IMR-90 (cell line): ENCODE measurements at regions not wholly inside any gene's neighbourhood (a gene's known extent, or its start where the extent isn't known, plus 50 kb on each side); places are given as distances from the start of the nearest gene placed in this dataset.

ENCODE experiments used
- ATAC-seq: fragments of 200-7000 bp; cut with Tn5 transposase; 2 replicates; pipeline ENCODE4 v1.9.1; 2020; ENCODE audit warnings: low read depth, mild to moderate bottlenecking, moderate library complexity
- BruUV-seq: library from RNA; stranded (reverse); fragments of 400-500 nt; replicated peaks from 2 replicates; lab custom pipeline; 2021; lab: Mats Ljungman, UMichigan
- CTCF ChIA-PET: fragments of 300-600 bp; formaldehyde crosslinking; extraction: SDS; loops from one replicate; lab custom pipeline; 2021; ENCODE audit warnings: antibody characterized with exemption; lab: Yijun Ruan, JAX
- POLR2A ChIA-PET: fragments of 300-600 bp; sonication (Branson Sonifier 250); formaldehyde crosslinking; loops from one replicate; lab custom pipeline; 2022; ENCODE audit warnings: antibody characterized with exemption; ENCODE audit not compliant: unreplicated experiment; lab: Charles Lee
- DNase-seq: peaks from one replicate; pipeline ENCODE4 v3.0.0; 2013
- H2AFZ ChIP-seq: replicated peaks from 2 replicates; pipeline ENCODE3; 2013; ENCODE audit warnings: low read length, mild to moderate bottlenecking; ENCODE audit not compliant: poor library complexity
- H2AK5ac ChIP-seq: 2 replicates; pipeline ENCODE4 v1.6.1; 2013; ENCODE audit warnings: low read depth, low read length, inconsistent platforms
- H2AK9ac ChIP-seq: replicated peaks from 2 replicates; pipeline ENCODE3; 2013; ENCODE audit warnings: mild to moderate bottlenecking, low read depth, low read length, moderate library complexity; ENCODE audit not compliant: poor library complexity
- H2BK120ac ChIP-seq: 2 replicates; pipeline ENCODE4 v1.6.1; 2013; ENCODE audit warnings: low read depth, low read length, inconsistent platforms
- H2BK15ac ChIP-seq: 3 replicates; pipeline ENCODE4 v1.6.1; 2013; ENCODE audit warnings: low read depth, low read length, inconsistent platforms
- H2BK20ac ChIP-seq: 2 replicates; pipeline ENCODE4 v1.6.1; 2013; ENCODE audit warnings: low read depth, mild to moderate bottlenecking, inconsistent platforms, low read length, moderate library complexity
- H2BK5ac ChIP-seq: 2 replicates; pipeline ENCODE4 v1.6.1; 2013; ENCODE audit warnings: mild to moderate bottlenecking, low read depth, low read length, inconsistent platforms; ENCODE audit not compliant: poor library complexity, severe bottlenecking
- H3K14ac ChIP-seq: replicated peaks from 2 replicates; pipeline ENCODE4 v1.6.1; 2013; ENCODE audit warnings: low read depth, low read length, inconsistent platforms
- H3K18ac ChIP-seq: 2 replicates; pipeline ENCODE4 v1.6.1; 2013; ENCODE audit warnings: low read depth, low read length, control low read depth
- H3K23ac ChIP-seq: 2 replicates; pipeline ENCODE4 v1.6.1; 2013; ENCODE audit warnings: low read depth, low read length, inconsistent platforms
- H3K27ac ChIP-seq: 2 replicates; pipeline ENCODE4 v1.5.1; 2013; ENCODE audit warnings: mild to moderate bottlenecking, control low read depth, low read length; ENCODE audit not compliant: insufficient read depth
- H3K27me3 ChIP-seq: 2 replicates; pipeline ENCODE4 v1.6.1; 2013; ENCODE audit warnings: low read length; ENCODE audit not compliant: control insufficient read depth, insufficient read depth
- H3K36me3 ChIP-seq: 2 replicates; pipeline ENCODE4 v1.6.1; 2013; ENCODE audit warnings: low read length, mixed read lengths; ENCODE audit not compliant: control insufficient read depth, insufficient read depth
- H3K4ac ChIP-seq: 2 replicates; pipeline ENCODE4 v1.6.1; 2013; ENCODE audit warnings: low read depth, low read length, inconsistent platforms
- H3K4me1 ChIP-seq: 2 replicates; pipeline ENCODE4 v1.6.1; 2013; ENCODE audit warnings: low read length, mixed read lengths; ENCODE audit not compliant: control insufficient read depth, insufficient read depth
- H3K4me2 ChIP-seq: 2 replicates; pipeline ENCODE4 v1.6.1; 2013; ENCODE audit warnings: low read depth, mild to moderate bottlenecking, control low read depth, low read length, moderate library complexity
- H3K4me3 ChIP-seq: 2 replicates; pipeline ENCODE4 v1.5.1; 2013; ENCODE audit warnings: low read depth, mild to moderate bottlenecking, control low read depth, low read length, moderate library complexity; ENCODE audit not compliant: insufficient read depth
- H3K56ac ChIP-seq: 2 replicates; pipeline ENCODE4 v1.6.1; 2013; ENCODE audit warnings: low read length, inconsistent platforms; ENCODE audit not compliant: insufficient read depth; ENCODE audit errors: extremely low read depth
- H3K79me1 ChIP-seq, 2 experiments: 2 replicates each; pipeline ENCODE4 v1.6.1; 2013; ENCODE audit warnings: low read length in 2 of 2, inconsistent platforms in 1 of 2, low read depth in 1 of 2
- H3K9ac ChIP-seq: 2 replicates; pipeline ENCODE4 v1.6.1; 2013; ENCODE audit warnings: low read depth, low read length, control low read depth
- H3K9me1 ChIP-seq: 2 replicates; pipeline ENCODE4 v1.6.1; 2013; ENCODE audit warnings: low read length, inconsistent platforms; ENCODE audit not compliant: insufficient read depth
- H3K9me3 ChIP-seq: 2 replicates; pipeline ENCODE4 v1.6.1; 2013; ENCODE audit warnings: low read length; ENCODE audit not compliant: control insufficient read depth, insufficient read depth
- H4K20me1 ChIP-seq: 2 replicates; pipeline ENCODE4 v1.6.1; 2013; ENCODE audit warnings: low read length, inconsistent platforms; ENCODE audit not compliant: insufficient read depth
- H4K5ac ChIP-seq: 2 replicates; pipeline ENCODE4 v1.6.1; 2013; ENCODE audit warnings: mild to moderate bottlenecking, low read depth, low read length, control low read depth
- H4K8ac ChIP-seq, 2 experiments: 2 replicates each; pipeline ENCODE4 v1.6.1; 2013; ENCODE audit warnings: low read depth in 2 of 2, low read length in 2 of 2, control low read depth in 1 of 2, inconsistent platforms in 1 of 2
- H4K91ac ChIP-seq: 2 replicates; pipeline ENCODE4 v1.6.1; 2013; ENCODE audit warnings: low read depth, low read length, inconsistent platforms; ENCODE audit not compliant: insufficient read depth
- BHLHE40 ChIP-seq: fragments of 150-350 bp; IDR thresholded peaks from 2 replicates; pipeline ENCODE4 v1.6.1; 2016; ENCODE audit warnings: mild to moderate bottlenecking, low read depth, low read length
- CEBPB ChIP-seq: IDR thresholded peaks from 2 replicates; pipeline ENCODE4 v1.6.1; 2012; ENCODE audit warnings: low read depth, low read length, improper control_type of control experiment
- CHD1 ChIP-seq: IDR thresholded peaks from 2 replicates; pipeline ENCODE4 v1.6.1; 2012; ENCODE audit warnings: low read depth, low read length, improper control_type of control experiment
- FOS ChIP-seq: fragments of 150-350 bp; IDR thresholded peaks from 2 replicates; pipeline ENCODE4 v1.6.1; 2016; ENCODE audit warnings: low read depth, low read length
- MAFK ChIP-seq: IDR thresholded peaks from 2 replicates; pipeline ENCODE4 v1.6.1; 2012; ENCODE audit warnings: low read depth, low read length, improper control_type of control experiment
- MAZ ChIP-seq: IDR thresholded peaks from 2 replicates; pipeline ENCODE4 v1.6.1; 2012; ENCODE audit warnings: low read depth, mild to moderate bottlenecking, low read length, improper control_type of control experiment, moderate library complexity, borderline replicate concordance
- MXI1 ChIP-seq: IDR thresholded peaks from 2 replicates; pipeline ENCODE4 v1.6.1; 2012; ENCODE audit warnings: low read depth, mild to moderate bottlenecking, low read length, moderate library complexity, borderline replicate concordance
- NFE2L2 ChIP-seq: fragments of 150-350 bp; IDR thresholded peaks from 2 replicates; pipeline ENCODE4 v1.6.1; 2016; ENCODE audit warnings: low read depth, mild to moderate bottlenecking, low read length
- POLR2A ChIP-seq: IDR thresholded peaks from 2 replicates; pipeline ENCODE4 v1.6.1; 2012; ENCODE audit warnings: mild to moderate bottlenecking, low read depth, low read length
- RAD21 ChIP-seq: IDR thresholded peaks from 2 replicates; pipeline ENCODE4 v1.6.1; 2012; ENCODE audit warnings: low read length, improper control_type of control experiment
- RCOR1 ChIP-seq: IDR thresholded peaks from 2 replicates; pipeline ENCODE4 v1.6.1; 2012; ENCODE audit warnings: mild to moderate bottlenecking, low read length, improper control_type of control experiment; ENCODE audit not compliant: insufficient replicate concordance
- RFX5 ChIP-seq: IDR thresholded peaks from 2 replicates; pipeline ENCODE4 v1.8.0; 2012; ENCODE audit warnings: low read depth, mild to moderate bottlenecking, low read length, moderate library complexity
- SMC3 ChIP-seq: fragments of 150-350 bp; IDR thresholded peaks from 2 replicates; pipeline ENCODE4 v1.6.1; 2016; ENCODE audit warnings: low read depth, mild to moderate bottlenecking, antibody characterized with exemption, low read length, moderate library complexity
- WGBS, 2 experiments: methylation state at CpG; one replicate each; pipeline versions ENCODE4 v1.1.5 to v1.1.7; 2013; ENCODE audit warnings: missing lambda C conversion rate in 2 of 2; ENCODE audit not compliant: insufficient read length in 1 of 2; ENCODE audit errors: extremely low coverage in 2 of 2; 5-methylcytosine and 5-hydroxymethylcytosine counted together
- dilution Hi-C: fragments of 300-500 bp; cut with HindIII; formaldehyde crosslinking; loops from one replicate; pipeline ENCODE4 v1.14.3; 2018; ENCODE audit warnings: low sequenced_read_pairs; ENCODE audit not compliant: unreplicated experiment
- in situ Hi-C: fragments of 300-500 bp; cut with MboI; formaldehyde crosslinking; loops from 3 replicates; pipeline ENCODE4 v1.14.3; 2019; ENCODE audit warnings: low sequenced_read_pairs, inconsistent platforms, mixed read lengths
- intact Hi-C: fragments of 100-400 bp; cut with micrococcal nuclease; formaldehyde crosslinking; loops from 2 replicates; pipeline ENCODE4 v1.10.0; 2022
- TF ChIP-seq, protein P1 (sequence below): conservative IDR thresholded peaks from 2 replicates; pipeline ENCODE4 v1.5.1; 2012; ENCODE audit warnings: mild to moderate bottlenecking, low read depth, low read length, improper control_type of control experiment
- TF ChIP-seq, protein P2 (sequence below): fragments of 150-350 bp; IDR thresholded peaks from 2 replicates; pipeline ENCODE4 v1.6.1; 2017; ENCODE audit warnings: mild to moderate bottlenecking, antibody characterized with exemption, low read length, low read depth

DNA sequence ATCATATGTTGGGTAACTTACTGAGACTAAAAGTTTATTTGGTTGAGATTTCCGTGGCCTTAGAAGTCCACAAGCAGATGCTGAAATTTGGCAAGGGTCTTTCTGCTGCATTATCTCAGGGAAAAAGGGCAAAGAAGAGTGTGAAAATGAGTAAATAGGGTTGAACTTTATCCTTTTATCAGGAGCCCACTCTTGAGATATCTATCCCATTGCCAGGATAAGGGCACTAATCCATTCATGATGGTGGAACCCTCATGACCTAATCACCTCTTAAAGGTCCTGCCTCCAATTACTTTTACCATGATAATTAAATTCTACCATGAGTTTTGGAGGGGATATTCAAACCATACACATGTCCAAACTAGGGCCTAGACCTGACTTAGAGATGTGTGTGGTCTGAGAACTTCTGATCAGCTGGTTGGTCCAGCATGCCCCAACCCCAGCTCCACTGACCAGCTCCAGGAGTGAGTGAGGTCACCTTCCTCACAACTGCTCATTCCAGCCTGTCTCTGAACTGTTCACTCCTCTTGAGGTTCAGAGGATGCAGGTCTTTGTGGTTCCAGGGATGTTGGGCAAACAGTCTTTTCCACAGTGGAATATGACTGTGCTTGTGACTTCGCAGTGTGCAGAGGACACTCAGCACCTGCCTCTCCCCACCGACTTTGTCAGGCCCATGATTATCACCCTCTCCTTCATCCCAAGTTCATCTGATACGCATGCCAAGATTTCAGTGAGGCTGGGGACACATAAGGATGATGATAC is 130.1 kb upstream of the TOP3B start:
- ChIA-PET POLR2A (no interaction called here), CTCF (no interaction called here)
- Histone ChIP-seq H3K36me3 (no peaks in the 10 kb centered on the region), H3K9me3 (no peaks in the 10 kb centered on the region), H3K23ac (no peak overlapping the region; the same call in 1 of the 2 replicates), H3K9me1 (peaks cover 8% of the 10 kb centered on the region; the same call in 1 of the 2 replicates), H2AK5ac (peak overlapping the region; percentile 70), H3K79me1 (no peaks in the 10 kb centered on the region), H2BK5ac (no peak overlapping the region), H3K4me2 (no peak overlapping the region), H2BK15ac (peak overlapping the region; percentile 42; the same call in 1 of the 3 replicates), H2AK9ac (peak overlapping the region; percentile 60), H3K4me1 (peaks cover 16% of the 10 kb centered on the region), H4K20me1 (no peaks in the 10 kb centered on the region), H3K56ac (no peak overlapping the region), H4K91ac (0 out of 2 replicates have a peak overlapping the region, but pooled peaks have one; percentile 11), H2AFZ (no peak overlapping the region), H3K4me3 (no peak overlapping the region), H3K27me3 (no peaks in the 10 kb centered on the region), H3K27ac (no peak overlapping the region), H2BK20ac (0 out of 2 replicates have a peak overlapping the region, but pooled peaks have one; percentile 52), H3K18ac (no peak overlapping the region), H3K14ac (peak overlapping the region; percentile 56; the same call in 1 of the 2 replicates), H3K9ac (no peak overlapping the region), H3K4ac (peak overlapping the region; percentile 52), H4K5ac (no peak overlapping the region), H2BK120ac (no peak overlapping the region; the same call in 1 of the 2 replicates), H4K8ac (no peak overlapping the region)
- intact Hi-C loops = no loop called here
- dilution Hi-C loops = no loop called here
- BruUV-seq = no TSS peak
- in situ Hi-C loops = no loop called here
- DNase-seq = no peak
- no peak for TF ChIP-seq BHLHE40
- TF ChIP-seq RAD21 = no peak
- no peak for TF ChIP-seq FOS
- TF ChIP-seq RCOR1 = no peak
- no peak for TF ChIP-seq MXI1
- no peak for TF ChIP-seq SMC3
- TF ChIP-seq CEBPB = no peak
- TF ChIP-seq, protein P1, sequence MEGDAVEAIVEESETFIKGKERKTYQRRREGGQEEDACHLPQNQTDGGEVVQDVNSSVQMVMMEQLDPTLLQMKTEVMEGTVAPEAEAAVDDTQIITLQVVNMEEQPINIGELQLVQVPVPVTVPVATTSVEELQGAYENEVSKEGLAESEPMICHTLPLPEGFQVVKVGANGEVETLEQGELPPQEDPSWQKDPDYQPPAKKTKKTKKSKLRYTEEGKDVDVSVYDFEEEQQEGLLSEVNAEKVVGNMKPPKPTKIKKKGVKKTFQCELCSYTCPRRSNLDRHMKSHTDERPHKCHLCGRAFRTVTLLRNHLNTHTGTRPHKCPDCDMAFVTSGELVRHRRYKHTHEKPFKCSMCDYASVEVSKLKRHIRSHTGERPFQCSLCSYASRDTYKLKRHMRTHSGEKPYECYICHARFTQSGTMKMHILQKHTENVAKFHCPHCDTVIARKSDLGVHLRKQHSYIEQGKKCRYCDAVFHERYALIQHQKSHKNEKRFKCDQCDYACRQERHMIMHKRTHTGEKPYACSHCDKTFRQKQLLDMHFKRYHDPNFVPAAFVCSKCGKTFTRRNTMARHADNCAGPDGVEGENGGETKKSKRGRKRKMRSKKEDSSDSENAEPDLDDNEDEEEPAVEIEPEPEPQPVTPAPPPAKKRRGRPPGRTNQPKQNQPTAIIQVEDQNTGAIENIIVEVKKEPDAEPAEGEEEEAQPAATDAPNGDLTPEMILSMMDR = no peak
- TF ChIP-seq, protein P2, sequence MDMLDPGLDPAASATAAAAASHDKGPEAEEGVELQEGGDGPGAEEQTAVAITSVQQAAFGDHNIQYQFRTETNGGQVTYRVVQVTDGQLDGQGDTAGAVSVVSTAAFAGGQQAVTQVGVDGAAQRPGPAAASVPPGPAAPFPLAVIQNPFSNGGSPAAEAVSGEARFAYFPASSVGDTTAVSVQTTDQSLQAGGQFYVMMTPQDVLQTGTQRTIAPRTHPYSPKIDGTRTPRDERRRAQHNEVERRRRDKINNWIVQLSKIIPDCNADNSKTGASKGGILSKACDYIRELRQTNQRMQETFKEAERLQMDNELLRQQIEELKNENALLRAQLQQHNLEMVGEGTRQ = no peak
- no peak for TF ChIP-seq POLR2A
- TF ChIP-seq RFX5 = no peak
- TF ChIP-seq NFE2L2 = no peak
- no peak for TF ChIP-seq MAZ
- no peak for TF ChIP-seq MAFK
- TF ChIP-seq CHD1 = no peak
- ATAC-seq = no peak
- 60% methylated on average over 1 of the region's 4 CpGs; no CpG with 5 or more reads in 1 of the 2 experiments for WGBS, 2 experiments
